Activated B cell treated with CpG ODN at 0.5 μM for 24 hours (primary cell): ENCODE measurements at regions not wholly inside any gene's neighbourhood (a gene's known extent, or its start where the extent isn't known, plus 50 kb on each side); places are given as distances from the start of the nearest gene placed in this dataset.

Experiments
- ATAC-seq: fragments of 200-7000 bp; cut with Tn5 transposase; one replicate; pipeline ENCODE4 v1.10.0; 2021; ENCODE audit warnings: low read depth, mild to moderate bottlenecking, moderate library complexity
- CTCF ChIA-PET: fragments of 350-600 bp; sonication (Branson Sonifier 250); formaldehyde crosslinking; loops from one replicate; lab custom pipeline; 2021; ENCODE audit warnings: antibody characterized with exemption; lab: Charles Lee
- POLR2A ChIA-PET: fragments of 350-600 bp; sonication (Branson Sonifier 250); formaldehyde crosslinking; loops from one replicate; lab custom pipeline; 2021; ENCODE audit warnings: antibody characterized with exemption; lab: Charles Lee
- DNase-seq: peaks from one replicate; pipeline ENCODE4 v3.0.0; 2022
- H3K27ac Mint-ChIP-seq: one replicate; pipeline ENCODE4 v1.8.0; 2020; ENCODE audit warnings: mixed read lengths
- H3K27me3 Mint-ChIP-seq: one replicate; pipeline ENCODE4 v1.8.0; 2021; ENCODE audit warnings: mixed read lengths
- H3K36me3 Mint-ChIP-seq: one replicate; pipeline ENCODE4 v1.8.0; 2021; ENCODE audit warnings: low read depth, mixed read lengths
- H3K4me1 Mint-ChIP-seq: one replicate; pipeline ENCODE4 v1.8.0; 2021; ENCODE audit warnings: mixed read lengths
- H3K4me3 Mint-ChIP-seq: one replicate; pipeline ENCODE4 v1.8.0; 2020; ENCODE audit warnings: mild to moderate bottlenecking, mixed read lengths
- H3K9me3 Mint-ChIP-seq: one replicate; pipeline ENCODE4 v1.8.0; 2020; ENCODE audit warnings: mixed read lengths
- intact Hi-C: fragments of 100-400 bp; cut with micrococcal nuclease; formaldehyde crosslinking; loops from one replicate; pipeline ENCODE4 v1.15.1; 2024
- TF ChIP-seq, protein P1 (sequence below): fragments of 200-600 bp; IDR thresholded peaks from one replicate; pipeline ENCODE4 v1.8.0; 2022; ENCODE audit warnings: antibody characterized with exemption, mild to moderate bottlenecking

GRCh38 chr4:83757121-83757621 is 221.3 kb downstream of the GPAT3 start:
- no peaks in the 10 kb centered on the region for H3K9me3 Mint-ChIP-seq
- H3K4me3 Mint-ChIP-seq, result no peak overlapping the region
- DNase-seq (no peak), ATAC-seq (no peak)
- CTCF ChIA-PET, result no interaction called here
- H3K4me1 Mint-ChIP-seq, result no peaks in the 10 kb centered on the region
- intact Hi-C loops, result no loop called here
- POLR2A ChIA-PET, result no interaction called here
- TF ChIP-seq, protein P1, sequence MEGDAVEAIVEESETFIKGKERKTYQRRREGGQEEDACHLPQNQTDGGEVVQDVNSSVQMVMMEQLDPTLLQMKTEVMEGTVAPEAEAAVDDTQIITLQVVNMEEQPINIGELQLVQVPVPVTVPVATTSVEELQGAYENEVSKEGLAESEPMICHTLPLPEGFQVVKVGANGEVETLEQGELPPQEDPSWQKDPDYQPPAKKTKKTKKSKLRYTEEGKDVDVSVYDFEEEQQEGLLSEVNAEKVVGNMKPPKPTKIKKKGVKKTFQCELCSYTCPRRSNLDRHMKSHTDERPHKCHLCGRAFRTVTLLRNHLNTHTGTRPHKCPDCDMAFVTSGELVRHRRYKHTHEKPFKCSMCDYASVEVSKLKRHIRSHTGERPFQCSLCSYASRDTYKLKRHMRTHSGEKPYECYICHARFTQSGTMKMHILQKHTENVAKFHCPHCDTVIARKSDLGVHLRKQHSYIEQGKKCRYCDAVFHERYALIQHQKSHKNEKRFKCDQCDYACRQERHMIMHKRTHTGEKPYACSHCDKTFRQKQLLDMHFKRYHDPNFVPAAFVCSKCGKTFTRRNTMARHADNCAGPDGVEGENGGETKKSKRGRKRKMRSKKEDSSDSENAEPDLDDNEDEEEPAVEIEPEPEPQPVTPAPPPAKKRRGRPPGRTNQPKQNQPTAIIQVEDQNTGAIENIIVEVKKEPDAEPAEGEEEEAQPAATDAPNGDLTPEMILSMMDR, result no peak
- H3K36me3 Mint-ChIP-seq, result no peaks in the 10 kb centered on the region
- no peak overlapping the region for H3K27ac Mint-ChIP-seq
- H3K27me3 Mint-ChIP-seq, result no peaks in the 10 kb centered on the region

DNA sequence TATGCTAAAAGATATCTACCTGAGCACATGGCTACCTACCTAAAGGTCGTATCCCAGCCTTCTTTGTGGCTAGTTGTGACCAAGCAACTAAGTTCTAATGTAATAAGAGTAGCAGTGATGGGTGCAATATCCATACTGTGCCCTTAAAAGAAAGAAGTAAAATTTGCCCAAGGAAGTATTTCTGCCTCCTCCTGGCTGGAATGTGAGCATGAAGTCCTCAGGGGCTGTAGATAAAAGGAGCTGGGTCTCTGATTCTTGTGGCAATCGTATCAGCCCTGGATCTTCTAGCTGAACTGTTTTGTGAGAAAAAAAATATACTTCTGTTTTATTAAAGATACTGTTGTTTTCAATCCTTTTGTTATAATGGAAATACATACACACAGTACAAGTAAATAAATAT is 217.4 kb downstream of the GPAT3 start:
- POLR2A ChIA-PET, result no interaction called here
- H3K27ac Mint-ChIP-seq, result no peak overlapping the region
- no peak overlapping the region for H3K4me3 Mint-ChIP-seq
- no peaks in the 10 kb centered on the region for H3K27me3 Mint-ChIP-seq
- no peaks in the 10 kb centered on the region for H3K9me3 Mint-ChIP-seq
- DNase-seq, result no peak
- H3K4me1 Mint-ChIP-seq, result no peaks in the 10 kb centered on the region
- no peak for ATAC-seq
- no peaks in the 10 kb centered on the region for H3K36me3 Mint-ChIP-seq
- intact Hi-C loops, result no loop called here
- TF ChIP-seq, protein P1, result no peak
- CTCF ChIA-PET, result no interaction called here

DNA sequence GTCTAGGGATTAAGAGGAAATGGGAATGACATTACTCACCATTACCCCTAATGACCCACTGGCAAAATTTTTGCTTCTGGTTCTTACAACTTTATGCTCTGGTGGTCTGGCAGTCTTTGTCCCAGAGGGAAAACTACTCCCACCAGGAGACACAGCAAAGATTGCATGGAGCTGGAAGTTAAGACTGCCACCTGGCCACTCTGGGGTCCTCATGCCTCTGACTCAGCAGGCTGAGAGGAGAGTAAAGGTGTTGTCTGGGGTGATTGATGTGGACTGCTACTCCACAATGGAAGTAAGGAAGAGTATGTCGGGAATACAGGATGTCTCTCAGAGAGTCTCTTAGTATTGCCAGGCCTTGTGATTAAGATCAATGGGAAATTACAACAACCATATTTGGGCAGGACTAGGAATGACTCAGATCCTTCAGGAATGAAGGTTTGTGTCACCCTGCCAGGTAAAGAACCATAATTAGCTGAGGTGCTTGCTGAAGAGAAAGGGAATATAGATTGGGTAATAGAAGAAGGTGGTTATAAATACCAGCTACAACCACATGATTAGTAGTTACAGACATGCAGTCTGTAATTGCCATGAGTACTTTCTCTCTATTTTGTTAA is 215.5 kb downstream of the GPAT3 start:
- H3K9me3 Mint-ChIP-seq, result no peaks in the 10 kb centered on the region
- no peak for ATAC-seq

DNA sequence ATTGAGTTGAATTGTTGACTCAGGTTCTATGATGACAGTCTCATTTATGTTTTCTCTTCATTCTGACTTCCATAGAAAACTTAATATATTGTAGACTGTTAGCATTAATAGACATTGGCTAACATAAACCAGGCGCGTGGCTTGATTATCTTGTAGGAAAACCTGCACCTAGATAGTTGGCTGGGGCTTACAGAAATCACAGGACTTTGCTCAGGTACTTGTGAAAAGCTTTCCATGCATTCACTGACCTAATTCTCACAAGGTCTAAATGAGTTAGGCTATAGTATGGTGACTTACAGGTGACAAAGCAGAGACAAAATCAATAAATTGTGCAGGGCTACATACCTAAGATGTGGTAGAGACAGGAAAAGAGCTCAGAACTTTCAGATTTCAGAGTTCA is 212.8 kb downstream of the GPAT3 start:
- no peak overlapping the region for H3K27ac Mint-ChIP-seq
- no peaks in the 10 kb centered on the region for H3K36me3 Mint-ChIP-seq
- H3K27me3 Mint-ChIP-seq, result no peaks in the 10 kb centered on the region
- ATAC-seq (no peak), DNase-seq (no peak)
- intact Hi-C loops, result no loop called here
- ChIA-PET CTCF (no interaction called here), POLR2A (no interaction called here)
- no peaks in the 10 kb centered on the region for H3K9me3 Mint-ChIP-seq
- TF ChIP-seq, protein P1, result no peak
- H3K4me3 Mint-ChIP-seq, result no peak overlapping the region
- no peaks in the 10 kb centered on the region for H3K4me1 Mint-ChIP-seq

More for the DNA sequence above, 215.5 kb downstream of the GPAT3 start:
- no peak overlapping the region for H3K4me3 Mint-ChIP-seq
- H3K4me1 Mint-ChIP-seq, result no peaks in the 10 kb centered on the region
- TF ChIP-seq, protein P1, result no peak
- no peaks in the 10 kb centered on the region for H3K36me3 Mint-ChIP-seq
- ChIA-PET POLR2A (no interaction called here), CTCF (no interaction called here)
- H3K27me3 Mint-ChIP-seq, result no peaks in the 10 kb centered on the region
- intact Hi-C loops, result no loop called here
- H3K27ac Mint-ChIP-seq, result no peak overlapping the region
- DNase-seq, result no peak

GRCh38 chr4:83738895-83739294 is 203.0 kb downstream of the GPAT3 start:
- H3K36me3 Mint-ChIP-seq, result no peaks in the 10 kb centered on the region
- POLR2A ChIA-PET, result no interaction called here
- ATAC-seq (no peak), DNase-seq (no peak)
- intact Hi-C loops, result no loop called here
- CTCF ChIA-PET, result no interaction called here
- TF ChIP-seq, protein P1, result no peak
- peaks cover 6% of the 10 kb centered on the region for H3K27me3 Mint-ChIP-seq
- H3K4me1 Mint-ChIP-seq, result no peaks in the 10 kb centered on the region
- H3K27ac Mint-ChIP-seq, result no peak overlapping the region
- H3K9me3 Mint-ChIP-seq, result no peaks in the 10 kb centered on the region
- H3K4me3 Mint-ChIP-seq, result no peak overlapping the region
